NCI-H1436 treated with DMSO at 0.1 percent for 48 hours (cell line): ENCODE measurements at regions not wholly inside any gene's neighbourhood (a gene's known extent, or its start where the extent isn't known, plus 50 kb on each side); places are given as distances from the start of the nearest gene placed in this dataset.
A peak's percentile ranks its signal among the peaks of the same experiment; 100 is the strongest.

Experiments
- DNase-seq: peaks from one replicate; lab custom pipeline; 2025; lab: John Stamatoyannopoulos, UW

- DNase-seq, result no peak
Observed at GRCh38 chr2:121966663-121967062, 211.2 kb downstream of the TSN start.

DNA sequence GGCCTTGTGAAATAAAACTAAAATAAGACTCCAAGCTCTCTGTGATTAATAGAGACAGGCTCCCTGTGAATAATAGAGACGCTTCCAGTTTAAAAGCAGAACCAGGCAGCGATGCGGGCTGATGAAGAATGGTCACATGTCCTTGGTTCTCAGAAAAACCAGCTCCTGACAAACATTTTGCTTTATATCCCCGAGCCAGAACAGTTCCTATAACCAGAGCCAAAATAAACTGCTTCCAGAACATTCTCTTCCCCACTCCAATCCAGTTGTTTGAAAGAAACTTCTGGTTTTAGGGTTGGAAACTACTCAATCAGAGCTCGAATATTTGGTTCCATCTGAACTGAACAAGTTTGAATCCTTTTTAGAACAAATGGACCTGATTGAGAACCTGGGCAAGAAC lies 213.7 kb downstream of the TSN start:
- no peak for DNase-seq

GRCh38 chr2:121969766-121970639 lies 214.6 kb downstream of the TSN start:
- DNase-seq, result no peak

- DNase-seq, result no peak
Observed at GRCh38 chr2:121972203-121972602, 216.8 kb downstream of the TSN start.

DNA sequence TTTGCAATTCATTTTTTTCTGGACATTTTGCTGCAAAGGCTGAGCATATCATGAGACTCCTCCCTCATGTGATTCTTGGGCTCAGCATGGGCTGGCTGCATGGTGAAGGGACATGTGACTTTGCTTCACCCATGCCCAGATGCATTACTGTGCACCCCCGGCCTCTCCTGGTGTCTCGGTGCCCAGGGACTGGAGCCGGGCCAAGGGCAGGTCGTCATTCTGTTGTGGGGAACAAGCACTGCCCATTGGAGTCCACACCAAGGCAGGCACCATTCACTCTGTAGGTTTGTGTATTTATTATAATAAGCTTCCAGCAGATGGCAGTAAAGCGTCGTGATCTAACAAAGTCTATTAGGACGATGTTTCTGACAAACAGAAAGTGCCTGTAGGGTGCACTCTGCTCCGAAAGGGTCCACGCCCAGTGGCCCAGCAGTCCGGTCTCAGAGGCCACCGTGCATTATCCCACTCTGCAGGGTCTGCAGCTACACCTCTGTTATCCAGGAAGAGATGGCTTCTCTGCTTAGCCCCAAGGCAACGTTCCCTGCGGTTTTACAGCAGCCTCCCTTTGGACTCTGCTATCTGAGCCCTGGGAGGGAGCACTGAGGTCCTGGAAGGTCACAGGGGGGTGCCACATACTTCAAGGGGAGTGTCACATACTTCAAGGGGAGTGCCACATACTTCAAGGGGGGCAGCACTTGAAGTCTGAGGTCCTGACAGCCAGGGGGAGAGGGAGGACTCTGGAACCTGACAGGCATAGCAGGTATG lies 219.6 kb downstream of the TSN start:
- DNase-seq, result peak; percentile 49

- DNase-seq, result no peak
Observed at GRCh38 chr2:121976926-121977325, 221.5 kb downstream of the TSN start.

GRCh38 chr2:121977326-121977725 lies 221.9 kb downstream of the TSN start:
- DNase-seq, result no peak

- DNase-seq, result no peak
Observed at GRCh38 chr2:121992700-121993099, 237.2 kb downstream of the TSN start.

GRCh38 chr2:121993682-121994081 lies 238.2 kb downstream of the TSN start:
- no peak for DNase-seq

- no peak for DNase-seq
Observed at GRCh38 chr2:121994238-121995206, 239.1 kb downstream of the TSN start.

GRCh38 chr2:121998751-121999150 lies 243.3 kb downstream of the TSN start:
- no peak for DNase-seq

- DNase-seq, result no peak
Observed at GRCh38 chr2:121999264-121999663, 243.8 kb downstream of the TSN start.

DNA sequence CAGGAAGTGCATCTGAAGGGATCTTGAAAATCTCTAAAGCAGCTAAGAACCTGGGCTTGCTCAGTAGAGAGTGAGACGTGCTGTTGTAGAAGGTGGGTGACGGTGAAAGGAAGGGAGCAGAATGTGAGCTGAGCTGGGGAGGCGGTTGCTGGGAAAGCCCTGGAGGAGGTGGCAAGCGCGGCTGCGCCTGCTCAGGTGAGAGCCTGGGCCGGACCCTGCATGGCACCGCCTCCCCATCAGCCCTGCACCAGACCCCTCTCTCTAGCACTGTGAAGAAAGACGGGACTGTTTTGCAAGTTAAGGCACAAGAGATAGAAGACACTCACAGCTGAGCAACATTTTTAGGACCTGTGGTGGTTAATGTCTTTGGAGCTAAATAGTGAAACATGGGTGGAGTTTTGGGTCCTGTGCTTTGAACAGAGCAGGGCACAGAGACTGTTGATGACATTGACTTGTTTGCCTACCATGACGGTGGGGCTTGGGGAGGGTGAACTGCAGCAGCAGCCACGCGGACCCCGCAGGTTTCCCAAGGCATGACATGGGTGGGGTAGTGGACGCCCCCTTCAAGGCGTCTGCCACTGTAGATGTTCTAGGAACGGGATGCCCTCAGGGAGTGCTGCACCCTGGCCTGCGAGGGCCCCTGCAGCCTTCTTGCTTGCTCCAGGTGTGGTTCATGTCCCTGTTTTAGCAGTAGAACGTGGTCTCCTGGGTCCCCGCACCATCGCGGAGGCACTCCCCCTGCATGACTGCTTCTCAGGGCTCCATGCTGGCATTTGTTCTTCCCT lies 245.3 kb downstream of the TSN start:
- no peak for DNase-seq

DNA sequence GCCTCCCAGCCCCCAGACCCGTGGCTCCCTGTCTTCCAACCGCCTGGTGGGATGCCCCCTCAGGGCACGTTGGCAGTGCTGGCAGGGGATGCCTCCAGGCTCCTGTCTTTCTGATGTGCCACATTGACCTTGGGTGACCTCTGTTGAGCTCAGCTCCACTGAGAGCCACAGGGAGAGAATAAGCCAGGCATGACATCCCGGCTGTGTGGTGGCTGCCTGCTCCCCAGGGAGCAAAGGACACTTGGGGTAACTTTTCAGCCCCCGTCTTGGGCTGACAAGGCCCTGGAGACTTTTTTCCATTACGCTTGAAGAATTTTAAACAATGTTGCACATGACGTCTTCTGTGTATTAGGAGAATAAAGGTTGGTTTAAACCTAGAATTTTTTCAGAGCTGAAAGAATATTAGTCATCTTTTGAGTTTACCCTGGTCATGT lies 246.0 kb downstream of the TSN start:
- DNase-seq, result no peak

DNA sequence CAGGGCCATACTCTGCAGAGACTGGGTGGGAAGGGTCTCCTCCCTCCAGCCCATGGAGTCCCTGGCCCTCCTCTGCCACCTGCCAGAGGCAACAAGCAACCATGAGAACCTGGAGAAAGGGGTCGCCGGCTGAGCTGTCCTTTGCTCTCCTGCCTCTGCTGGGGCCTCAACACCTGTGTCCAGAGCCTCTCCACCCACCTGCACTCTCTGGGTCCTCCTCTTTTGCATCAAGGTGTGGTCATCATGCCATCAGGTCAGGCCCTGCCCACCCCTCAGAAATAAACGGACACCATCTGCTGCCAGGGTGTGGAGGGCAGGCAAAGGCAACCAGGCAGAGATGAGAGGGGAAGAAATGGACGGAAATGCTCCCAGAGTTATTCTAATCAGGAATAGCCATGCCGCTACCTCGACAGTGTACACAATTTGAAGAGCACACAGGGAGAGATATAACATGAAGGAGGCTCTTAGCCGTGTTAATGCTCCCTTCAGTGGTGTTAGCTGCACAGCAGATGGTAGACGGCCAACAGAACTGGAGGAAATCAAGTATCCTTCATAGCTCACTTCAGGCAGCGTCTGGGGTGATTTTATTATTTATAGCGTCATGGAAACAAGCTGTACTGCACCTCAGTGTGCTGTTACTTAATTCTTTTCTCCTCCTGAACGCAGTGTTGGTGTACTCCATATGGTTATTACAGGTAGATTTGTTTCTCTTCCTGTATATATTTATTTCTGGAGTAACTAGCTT lies 247.9 kb downstream of the TSN start:
- no peak for DNase-seq

- DNase-seq, result no peak
Observed at GRCh38 chr2:122007126-122007525, 251.7 kb downstream of the TSN start.

DNA sequence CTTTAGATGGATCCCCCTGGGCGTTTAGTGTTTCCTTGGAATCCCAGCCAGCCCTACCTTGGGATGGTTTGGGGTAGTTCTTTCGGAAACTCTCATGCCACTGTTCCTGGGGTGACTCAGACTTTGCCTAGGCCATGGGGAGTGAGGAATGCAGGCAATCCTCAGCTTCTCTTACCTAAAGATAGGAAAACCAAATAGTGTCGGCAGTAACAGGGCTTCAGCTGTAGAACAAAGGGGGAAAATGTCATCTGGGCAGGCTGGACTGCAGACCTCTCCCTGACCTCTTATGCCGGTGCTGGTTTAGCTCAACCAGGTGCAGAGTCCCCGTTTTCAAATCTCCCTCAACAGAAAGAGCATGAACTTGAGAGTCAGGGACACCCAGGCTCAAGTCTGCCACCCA lies 252.1 kb downstream of the TSN start:
- DNase-seq, result no peak

DNA sequence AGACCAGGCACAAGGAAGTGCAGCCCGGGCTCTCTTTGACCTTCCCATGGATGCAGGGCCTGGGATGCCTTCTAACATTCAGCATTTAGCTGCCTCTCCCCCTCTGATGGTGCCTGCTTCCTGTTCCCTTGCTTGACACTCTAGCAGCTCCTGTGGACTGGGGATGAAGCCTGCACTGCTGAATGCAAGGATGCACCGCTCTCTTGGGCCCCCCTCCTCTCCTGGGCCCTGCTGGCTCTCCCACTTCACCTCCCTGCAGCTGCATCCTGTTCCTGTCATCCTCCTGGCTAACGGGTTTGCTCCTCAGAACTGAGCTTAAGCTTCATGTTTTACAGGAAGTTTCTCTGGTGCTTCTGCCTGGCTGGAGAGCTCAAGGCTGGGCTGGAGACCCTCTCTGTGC lies 254.1 kb downstream of the TSN start:
- DNase-seq, result no peak

- DNase-seq, result no peak
Observed at GRCh38 chr2:122011493-122012270, 256.2 kb downstream of the TSN start.

DNA sequence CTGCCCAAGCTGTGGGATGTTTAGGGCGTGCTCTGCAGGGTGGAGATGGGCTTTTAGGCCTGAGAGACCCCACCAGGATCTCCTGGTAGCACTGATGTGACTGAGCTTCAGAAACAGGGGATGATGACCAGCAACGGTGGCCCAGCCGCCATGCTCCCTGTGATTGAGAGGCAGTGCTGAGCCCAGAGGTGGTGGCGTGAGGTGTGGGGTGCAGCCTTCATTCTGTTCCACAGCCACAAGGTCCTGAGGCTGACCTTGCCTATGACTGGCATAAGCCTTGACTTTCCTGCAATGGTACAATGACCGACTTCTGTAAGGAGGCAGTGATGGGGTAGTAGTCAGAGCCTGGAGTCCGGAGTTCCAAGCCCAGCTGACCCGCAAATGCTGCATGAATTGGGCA lies 263.3 kb downstream of the TSN start:
- DNase-seq, result no peak
